H1 (cell line): ENCODE measurements at regions not wholly inside any gene's neighbourhood (a gene's known extent, or its start where the extent isn't known, plus 50 kb on each side); places are given as distances from the start of the nearest gene placed in this dataset.

Experiments
- BRCA1 ChIP-seq: IDR thresholded peaks from 2 replicates; pipeline ENCODE4 v1.6.1; 2012; ENCODE audit warnings: low read depth, low read length, improper control_type of control experiment
- FOSL1 ChIP-seq: IDR thresholded peaks from 2 replicates; pipeline ENCODE4 v1.6.1; 2011; ENCODE audit warnings: mild to moderate bottlenecking, low read depth, low read length, moderate library complexity; ENCODE audit not compliant: insufficient read depth
- GABPA ChIP-seq: IDR thresholded peaks from 2 replicates; pipeline ENCODE4 v1.6.1; 2011; ENCODE audit warnings: mild to moderate bottlenecking, low read length, moderate library complexity, borderline replicate concordance; ENCODE audit not compliant: insufficient read depth
- HDAC6 ChIP-seq: IDR thresholded peaks from one replicate; pipeline ENCODE4 v1.7.1; 2012; ENCODE audit warnings: low read depth, mild to moderate bottlenecking, inconsistent platforms, low read length, moderate library complexity
- JUN ChIP-seq: IDR thresholded peaks from 2 replicates; pipeline ENCODE4 v1.6.1; 2011; ENCODE audit warnings: low read depth, mild to moderate bottlenecking, improper control_type of control experiment, low read length
- NANOG ChIP-seq: IDR thresholded peaks from 2 replicates; pipeline ENCODE4 v1.6.1; 2011; ENCODE audit warnings: low read length, low read depth, mild to moderate bottlenecking, inconsistent platforms; ENCODE audit not compliant: insufficient read depth, poor library complexity, severe bottlenecking
- PHF8 ChIP-seq: fragments of 200-600 bp; sonication (generic); conservative IDR thresholded peaks from 2 replicates; pipeline ENCODE4 v1.7.1; 2012; ENCODE audit warnings: low read depth, mild to moderate bottlenecking, inconsistent platforms, low read length, moderate library complexity
- POLR2A ChIP-seq, 2 experiments: IDR thresholded peaks; 1 replicate in 1 of 2; 2 replicates in 1 of 2; pipeline ENCODE4 v1.6.1; 2011; ENCODE audit warnings: low read depth in 2 of 2, low read length in 2 of 2, mild to moderate bottlenecking in 2 of 2; ENCODE audit errors: control extremely low read depth in 1 of 2
- POLR2AphosphoS5 ChIP-seq: IDR thresholded peaks from 2 replicates; pipeline ENCODE4 v1.6.1; 2011; ENCODE audit warnings: low read depth, low read length
- RAD21 ChIP-seq, 2 experiments: IDR thresholded peaks in 1 of 2; conservative IDR thresholded peaks in 1 of 2; 2 replicates each; pipeline ENCODE4 v1.6.1; 2011; ENCODE audit warnings: low read depth in 2 of 2, low read length in 2 of 2, improper control_type of control experiment in 1 of 2, inconsistent platforms in 1 of 2, mild to moderate bottlenecking in 1 of 2, moderate library complexity in 1 of 2
- SP2 ChIP-seq: IDR thresholded peaks from 2 replicates; pipeline ENCODE4 v1.6.1; 2012; ENCODE audit warnings: mild to moderate bottlenecking, low read length, inconsistent platforms
- TF ChIP-seq, protein P1 (sequence below): fragments of 300-600 bp; sonication (generic); IDR thresholded peaks from 2 replicates; pipeline ENCODE4 v1.7.1; 2012; ENCODE audit warnings: low read length, moderate library complexity, mild to moderate bottlenecking, inconsistent platforms; ENCODE audit not compliant: insufficient replicate concordance

DNA sequence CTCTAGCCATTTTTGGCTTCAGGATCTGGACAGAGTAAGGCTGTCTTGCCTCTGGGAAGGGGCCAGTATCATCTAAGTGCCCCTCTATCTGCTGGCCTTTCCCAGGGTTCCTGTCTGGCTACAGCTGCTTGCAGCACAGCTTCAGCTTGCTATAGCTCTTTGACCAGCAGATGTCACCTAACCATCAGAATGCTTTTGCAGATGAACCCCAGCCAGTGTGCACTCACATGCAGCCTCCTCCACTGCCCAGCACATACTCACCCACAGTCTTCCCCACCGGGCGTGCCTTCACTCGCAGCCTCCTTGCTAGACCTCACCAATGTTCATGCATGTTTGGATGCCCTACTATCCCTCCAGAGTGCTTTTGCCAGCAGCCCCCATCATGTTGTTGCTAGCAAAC, 769.0 kb downstream of the BRINP3 start (continued):
- TF ChIP-seq, protein P1, sequence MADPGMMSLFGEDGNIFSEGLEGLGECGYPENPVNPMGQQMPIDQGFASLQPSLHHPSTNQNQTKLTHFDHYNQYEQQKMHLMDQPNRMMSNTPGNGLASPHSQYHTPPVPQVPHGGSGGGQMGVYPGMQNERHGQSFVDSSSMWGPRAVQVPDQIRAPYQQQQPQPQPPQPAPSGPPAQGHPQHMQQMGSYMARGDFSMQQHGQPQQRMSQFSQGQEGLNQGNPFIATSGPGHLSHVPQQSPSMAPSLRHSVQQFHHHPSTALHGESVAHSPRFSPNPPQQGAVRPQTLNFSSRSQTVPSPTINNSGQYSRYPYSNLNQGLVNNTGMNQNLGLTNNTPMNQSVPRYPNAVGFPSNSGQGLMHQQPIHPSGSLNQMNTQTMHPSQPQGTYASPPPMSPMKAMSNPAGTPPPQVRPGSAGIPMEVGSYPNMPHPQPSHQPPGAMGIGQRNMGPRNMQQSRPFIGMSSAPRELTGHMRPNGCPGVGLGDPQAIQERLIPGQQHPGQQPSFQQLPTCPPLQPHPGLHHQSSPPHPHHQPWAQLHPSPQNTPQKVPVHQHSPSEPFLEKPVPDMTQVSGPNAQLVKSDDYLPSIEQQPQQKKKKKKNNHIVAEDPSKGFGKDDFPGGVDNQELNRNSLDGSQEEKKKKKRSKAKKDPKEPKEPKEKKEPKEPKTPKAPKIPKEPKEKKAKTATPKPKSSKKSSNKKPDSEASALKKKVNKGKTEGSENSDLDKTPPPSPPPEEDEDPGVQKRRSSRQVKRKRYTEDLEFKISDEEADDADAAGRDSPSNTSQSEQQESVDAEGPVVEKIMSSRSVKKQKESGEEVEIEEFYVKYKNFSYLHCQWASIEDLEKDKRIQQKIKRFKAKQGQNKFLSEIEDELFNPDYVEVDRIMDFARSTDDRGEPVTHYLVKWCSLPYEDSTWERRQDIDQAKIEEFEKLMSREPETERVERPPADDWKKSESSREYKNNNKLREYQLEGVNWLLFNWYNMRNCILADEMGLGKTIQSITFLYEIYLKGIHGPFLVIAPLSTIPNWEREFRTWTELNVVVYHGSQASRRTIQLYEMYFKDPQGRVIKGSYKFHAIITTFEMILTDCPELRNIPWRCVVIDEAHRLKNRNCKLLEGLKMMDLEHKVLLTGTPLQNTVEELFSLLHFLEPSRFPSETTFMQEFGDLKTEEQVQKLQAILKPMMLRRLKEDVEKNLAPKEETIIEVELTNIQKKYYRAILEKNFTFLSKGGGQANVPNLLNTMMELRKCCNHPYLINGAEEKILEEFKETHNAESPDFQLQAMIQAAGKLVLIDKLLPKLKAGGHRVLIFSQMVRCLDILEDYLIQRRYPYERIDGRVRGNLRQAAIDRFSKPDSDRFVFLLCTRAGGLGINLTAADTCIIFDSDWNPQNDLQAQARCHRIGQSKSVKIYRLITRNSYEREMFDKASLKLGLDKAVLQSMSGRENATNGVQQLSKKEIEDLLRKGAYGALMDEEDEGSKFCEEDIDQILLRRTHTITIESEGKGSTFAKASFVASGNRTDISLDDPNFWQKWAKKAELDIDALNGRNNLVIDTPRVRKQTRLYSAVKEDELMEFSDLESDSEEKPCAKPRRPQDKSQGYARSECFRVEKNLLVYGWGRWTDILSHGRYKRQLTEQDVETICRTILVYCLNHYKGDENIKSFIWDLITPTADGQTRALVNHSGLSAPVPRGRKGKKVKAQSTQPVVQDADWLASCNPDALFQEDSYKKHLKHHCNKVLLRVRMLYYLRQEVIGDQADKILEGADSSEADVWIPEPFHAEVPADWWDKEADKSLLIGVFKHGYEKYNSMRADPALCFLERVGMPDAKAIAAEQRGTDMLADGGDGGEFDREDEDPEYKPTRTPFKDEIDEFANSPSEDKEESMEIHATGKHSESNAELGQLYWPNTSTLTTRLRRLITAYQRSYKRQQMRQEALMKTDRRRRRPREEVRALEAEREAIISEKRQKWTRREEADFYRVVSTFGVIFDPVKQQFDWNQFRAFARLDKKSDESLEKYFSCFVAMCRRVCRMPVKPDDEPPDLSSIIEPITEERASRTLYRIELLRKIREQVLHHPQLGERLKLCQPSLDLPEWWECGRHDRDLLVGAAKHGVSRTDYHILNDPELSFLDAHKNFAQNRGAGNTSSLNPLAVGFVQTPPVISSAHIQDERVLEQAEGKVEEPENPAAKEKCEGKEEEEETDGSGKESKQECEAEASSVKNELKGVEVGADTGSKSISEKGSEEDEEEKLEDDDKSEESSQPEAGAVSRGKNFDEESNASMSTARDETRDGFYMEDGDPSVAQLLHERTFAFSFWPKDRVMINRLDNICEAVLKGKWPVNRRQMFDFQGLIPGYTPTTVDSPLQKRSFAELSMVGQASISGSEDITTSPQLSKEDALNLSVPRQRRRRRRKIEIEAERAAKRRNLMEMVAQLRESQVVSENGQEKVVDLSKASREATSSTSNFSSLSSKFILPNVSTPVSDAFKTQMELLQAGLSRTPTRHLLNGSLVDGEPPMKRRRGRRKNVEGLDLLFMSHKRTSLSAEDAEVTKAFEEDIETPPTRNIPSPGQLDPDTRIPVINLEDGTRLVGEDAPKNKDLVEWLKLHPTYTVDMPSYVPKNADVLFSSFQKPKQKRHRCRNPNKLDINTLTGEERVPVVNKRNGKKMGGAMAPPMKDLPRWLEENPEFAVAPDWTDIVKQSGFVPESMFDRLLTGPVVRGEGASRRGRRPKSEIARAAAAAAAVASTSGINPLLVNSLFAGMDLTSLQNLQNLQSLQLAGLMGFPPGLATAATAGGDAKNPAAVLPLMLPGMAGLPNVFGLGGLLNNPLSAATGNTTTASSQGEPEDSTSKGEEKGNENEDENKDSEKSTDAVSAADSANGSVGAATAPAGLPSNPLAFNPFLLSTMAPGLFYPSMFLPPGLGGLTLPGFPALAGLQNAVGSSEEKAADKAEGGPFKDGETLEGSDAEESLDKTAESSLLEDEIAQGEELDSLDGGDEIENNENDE, result no peak
- TF ChIP-seq POLR2A (IDR thresholded peaks at IDR 0.05; ENCODE audit: control extremely low read depth in 1 of 2, low read depth in 2 of 2, low read length in 2 of 2) (no peak), NANOG (no peak), BRCA1 (no peak), JUN (no peak), FOSL1 (no peak), RAD21 (IDR thresholded peaks at IDR 0.05 in 1 of 2, conservative IDR thresholded peaks at IDR 0.05 in 1 of 2; ENCODE audit: low read depth in 2 of 2, low read length in 2 of 2) (peak; percentile 71 to 72), POLR2AphosphoS5 (no peak), GABPA (no peak), SP2 (no peak), HDAC6 (no peak), PHF8 (no peak)
